Endodermal cell (in vitro differentiated cells): ENCODE measurements at regions not wholly inside any gene's neighbourhood (a gene's known extent, or its start where the extent isn't known, plus 50 kb on each side); places are given as distances from the start of the nearest gene placed in this dataset.

ENCODE experiments used
- DNase-seq: peaks from one replicate; pipeline ENCODE4 v3.0.0-alpha.2; 2017
- H3K27ac ChIP-seq: 2 replicates; pipeline ENCODE4 v1.5.1; 2013; ENCODE audit warnings: mild to moderate bottlenecking, low read depth, low read length, moderate library complexity
- H3K27me3 ChIP-seq: 2 replicates; pipeline ENCODE4 v1.6.1; 2013; ENCODE audit warnings: mild to moderate bottlenecking, low read length, moderate library complexity; ENCODE audit not compliant: insufficient read depth, control insufficient read depth, poor library complexity, severe bottlenecking
- H3K36me3 ChIP-seq: 2 replicates; pipeline ENCODE4 v1.7.0; 2013; ENCODE audit warnings: mild to moderate bottlenecking, low read length, moderate library complexity; ENCODE audit not compliant: control insufficient read depth, insufficient read depth
- H3K4me1 ChIP-seq: one replicate; pipeline ENCODE4 v1.7.0; 2013; ENCODE audit warnings: low read length; ENCODE audit not compliant: control insufficient read depth, insufficient read depth
- H3K4me3 ChIP-seq: 2 replicates; pipeline ENCODE4 v1.5.1; 2013; ENCODE audit warnings: mild to moderate bottlenecking, low read length, moderate library complexity
- H3K9ac ChIP-seq: 2 replicates; pipeline ENCODE4 v1.6.1; 2013; ENCODE audit warnings: mild to moderate bottlenecking, low read length, moderate library complexity; ENCODE audit not compliant: poor library complexity, severe bottlenecking; ENCODE audit errors: extremely low read depth
- H3K9me3 ChIP-seq: 2 replicates; pipeline ENCODE4 v1.6.1; 2013; ENCODE audit warnings: mild to moderate bottlenecking, low read length, moderate library complexity; ENCODE audit not compliant: control insufficient read depth
- H3K27ac Mint-ChIP-seq: 2 replicates; pipeline ENCODE4 v1.8.0; 2020; ENCODE audit warnings: mixed read lengths
- H3K27me3 Mint-ChIP-seq: 2 replicates; pipeline ENCODE4 v1.8.0; 2021; ENCODE audit warnings: mild to moderate bottlenecking, mixed read lengths; ENCODE audit not compliant: insufficient read depth
- H3K36me3 Mint-ChIP-seq: 2 replicates; pipeline ENCODE4 v1.8.0; 2020; ENCODE audit warnings: low read depth, mixed read lengths
- H3K4me1 Mint-ChIP-seq: 2 replicates; pipeline ENCODE4 v1.8.0; 2020; ENCODE audit warnings: mixed read lengths
- H3K4me3 Mint-ChIP-seq: 2 replicates; pipeline ENCODE4 v1.8.0; 2020; ENCODE audit warnings: mild to moderate bottlenecking, moderate library complexity, mixed read lengths
- H3K9me3 Mint-ChIP-seq: 2 replicates; pipeline ENCODE4 v1.8.0; 2020; ENCODE audit warnings: mild to moderate bottlenecking, mixed read lengths
- WGBS, 2 experiments: methylation state at CpG; one replicate each; pipeline versions ENCODE4 v1.1.5 to v1.1.7; 2013; ENCODE audit warnings: missing lambda C conversion rate in 2 of 2, mixed read lengths in 1 of 2; ENCODE audit not compliant: insufficient coverage in 1 of 2, insufficient read length in 1 of 2; 5-methylcytosine and 5-hydroxymethylcytosine counted together
- TF ChIP-seq, protein P1 (sequence below): fragments of 200-600 bp; sonication (generic); conservative IDR thresholded peaks from 2 replicates; pipeline ENCODE4 v1.5.0; 2021; ENCODE audit warnings: antibody characterized with exemption, mild to moderate bottlenecking

DNA sequence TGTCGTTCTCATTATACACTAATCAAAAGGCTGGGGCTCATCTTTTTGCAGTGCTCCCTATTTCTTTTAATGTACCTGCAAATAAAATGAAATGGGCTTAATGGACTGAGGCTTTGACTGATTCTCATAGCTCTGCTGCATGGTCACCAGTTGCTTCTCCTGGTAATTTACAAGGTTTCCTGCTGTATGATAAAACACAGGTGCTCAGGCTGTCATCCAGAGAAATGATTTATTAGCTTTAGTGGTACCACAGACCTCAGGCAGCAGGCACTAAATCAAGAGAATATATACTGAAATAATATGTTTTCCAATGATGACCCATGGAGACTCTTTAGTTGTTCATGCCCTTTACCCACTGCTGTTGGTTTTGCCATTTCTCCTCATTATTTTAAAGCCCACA, 137.7 kb downstream of the C4orf33 start:
- no peaks in the 10 kb centered on the region for H3K36me3 Mint-ChIP-seq
- no peak overlapping the region for H3K4me3 Mint-ChIP-seq
- H3K27me3 ChIP-seq = no peaks in the 10 kb centered on the region
- no peak overlapping the region for H3K4me3 ChIP-seq
- H3K27ac Mint-ChIP-seq = no peak overlapping the region
- H3K36me3 ChIP-seq = no peaks in the 10 kb centered on the region
- DNase-seq = no peak
- H3K9me3 ChIP-seq = no peaks in the 10 kb centered on the region
- H3K9me3 Mint-ChIP-seq = no peaks in the 10 kb centered on the region
- H3K4me1 Mint-ChIP-seq = peaks cover 3% of the 10 kb centered on the region
- WGBS, 2 experiments = 77% methylated on average over 1 of the region's 1 CpG; no CpG with 5 or more reads in 1 of the 2 experiments
- no peaks in the 10 kb centered on the region for H3K4me1 ChIP-seq
- no peak overlapping the region for H3K9ac ChIP-seq
- TF ChIP-seq, protein P1, sequence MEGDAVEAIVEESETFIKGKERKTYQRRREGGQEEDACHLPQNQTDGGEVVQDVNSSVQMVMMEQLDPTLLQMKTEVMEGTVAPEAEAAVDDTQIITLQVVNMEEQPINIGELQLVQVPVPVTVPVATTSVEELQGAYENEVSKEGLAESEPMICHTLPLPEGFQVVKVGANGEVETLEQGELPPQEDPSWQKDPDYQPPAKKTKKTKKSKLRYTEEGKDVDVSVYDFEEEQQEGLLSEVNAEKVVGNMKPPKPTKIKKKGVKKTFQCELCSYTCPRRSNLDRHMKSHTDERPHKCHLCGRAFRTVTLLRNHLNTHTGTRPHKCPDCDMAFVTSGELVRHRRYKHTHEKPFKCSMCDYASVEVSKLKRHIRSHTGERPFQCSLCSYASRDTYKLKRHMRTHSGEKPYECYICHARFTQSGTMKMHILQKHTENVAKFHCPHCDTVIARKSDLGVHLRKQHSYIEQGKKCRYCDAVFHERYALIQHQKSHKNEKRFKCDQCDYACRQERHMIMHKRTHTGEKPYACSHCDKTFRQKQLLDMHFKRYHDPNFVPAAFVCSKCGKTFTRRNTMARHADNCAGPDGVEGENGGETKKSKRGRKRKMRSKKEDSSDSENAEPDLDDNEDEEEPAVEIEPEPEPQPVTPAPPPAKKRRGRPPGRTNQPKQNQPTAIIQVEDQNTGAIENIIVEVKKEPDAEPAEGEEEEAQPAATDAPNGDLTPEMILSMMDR = no peak
- H3K27ac ChIP-seq = no peak overlapping the region
- no peaks in the 10 kb centered on the region for H3K27me3 Mint-ChIP-seq

DNA sequence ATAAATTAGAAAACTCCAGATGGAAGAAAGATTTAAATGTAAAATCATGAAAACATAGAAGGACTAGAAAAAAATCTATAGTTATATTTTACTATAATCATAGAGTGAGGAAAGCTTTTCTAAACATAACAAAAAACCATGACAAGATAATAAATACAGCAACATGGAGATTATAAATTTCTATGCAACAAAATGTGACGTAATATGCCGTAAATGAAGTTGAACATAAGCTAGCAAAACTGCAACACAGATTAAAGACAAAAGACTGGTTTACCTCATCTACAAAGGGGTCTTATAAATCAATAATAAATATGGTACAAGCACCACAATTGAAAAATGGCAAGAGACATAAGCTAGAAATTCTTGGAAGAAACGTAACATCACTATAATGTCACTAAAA, 140.4 kb downstream of the C4orf33 start:
- Histone ChIP-seq H3K4me1 (no peaks in the 10 kb centered on the region), H3K9me3 (no peaks in the 10 kb centered on the region), H3K9ac (no peak overlapping the region), H3K27me3 (no peaks in the 10 kb centered on the region), H3K4me3 (no peak overlapping the region), H3K36me3 (no peaks in the 10 kb centered on the region), H3K27ac (no peak overlapping the region)
- no peaks in the 10 kb centered on the region for H3K9me3 Mint-ChIP-seq
- peaks cover 7% of the 10 kb centered on the region for H3K4me1 Mint-ChIP-seq
- H3K27me3 Mint-ChIP-seq = no peaks in the 10 kb centered on the region
- DNase-seq = no peak
- no peak overlapping the region for H3K27ac Mint-ChIP-seq
- no peak overlapping the region for H3K4me3 Mint-ChIP-seq
- TF ChIP-seq, protein P1 = no peak
- WGBS, 2 experiments = 97% methylated on average over 2 of the region's 3 CpGs; no CpG with 5 or more reads in 1 of the 2 experiments
- no peaks in the 10 kb centered on the region for H3K36me3 Mint-ChIP-seq

DNA sequence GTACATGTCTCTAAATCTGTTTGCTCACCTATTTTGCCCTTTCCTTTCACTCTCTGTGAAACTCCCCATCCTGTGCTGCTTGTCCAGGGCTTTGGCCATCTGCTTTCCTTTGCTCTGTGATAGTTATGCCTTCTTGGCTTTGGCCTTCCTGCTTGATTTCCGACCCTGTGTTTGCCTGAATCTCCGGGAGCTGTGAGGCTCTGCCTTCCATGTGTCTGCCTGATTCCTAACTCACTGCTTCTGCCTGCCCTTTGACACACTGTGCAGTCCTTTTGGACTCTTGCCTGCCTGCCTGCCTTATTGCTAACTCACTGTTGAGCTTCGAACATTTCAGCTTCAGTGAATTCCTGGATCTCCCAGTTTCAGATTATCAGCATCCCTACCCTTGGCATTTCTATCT, 143.1 kb downstream of the C4orf33 start:
- no peak overlapping the region for H3K27ac Mint-ChIP-seq
- no peaks in the 10 kb centered on the region for H3K4me1 ChIP-seq
- H3K27me3 ChIP-seq = no peaks in the 10 kb centered on the region
- H3K27me3 Mint-ChIP-seq = no peaks in the 10 kb centered on the region
- H3K4me1 Mint-ChIP-seq = peaks cover 3% of the 10 kb centered on the region
- DNase-seq = no peak
- no peaks in the 10 kb centered on the region for H3K36me3 ChIP-seq
- no peaks in the 10 kb centered on the region for H3K36me3 Mint-ChIP-seq
- no peak overlapping the region for H3K4me3 ChIP-seq
- H3K9ac ChIP-seq = no peak overlapping the region
- no peaks in the 10 kb centered on the region for H3K9me3 ChIP-seq
- H3K9me3 Mint-ChIP-seq = no peaks in the 10 kb centered on the region
- H3K4me3 Mint-ChIP-seq = no peak overlapping the region
- TF ChIP-seq, protein P1 = no peak
- WGBS, 2 experiments = 89 to 92% methylated on average over 3 of the region's 3 CpGs
- H3K27ac ChIP-seq = peak overlapping the region; percentile 3
